OCI-LY7 (cell line): ENCODE measurements at regions not wholly inside any gene's neighbourhood (a gene's known extent, or its start where the extent isn't known, plus 50 kb on each side); places are given as distances from the start of the nearest gene placed in this dataset.
"Not testable (repeated sequence)": the region's sequence is repeated elsewhere in the genome, so short reads cannot be mapped to it uniquely, and the experiment has no call there.

Experiments
- CTCF ChIP-seq: fragments of 200-600 bp; sonication (generic); conservative IDR thresholded peaks from 2 replicates; pipeline ENCODE4 v1.5.1; 2014; ENCODE audit warnings: mild to moderate bottlenecking, antibody characterized with exemption, low read length, moderate library complexity, mixed read lengths
- EZH2phosphoT487 ChIP-seq: fragments of 200-600 bp; sonication (generic); IDR thresholded peaks from 2 replicates; pipeline ENCODE4 v1.6.1; 2018; ENCODE audit warnings: low read depth, borderline replicate concordance, mild to moderate bottlenecking, mixed run types, antibody characterized with exemption, low read length, moderate library complexity, mixed read lengths

GRCh38 chr13:65675383-65675782 lies 1554.8 kb downstream of the PCDH9 start:
- TF ChIP-seq EZH2phosphoT487, CTCF: not testable (repeated sequence)
